ENCODE measurements at regions not wholly inside any gene's neighbourhood (a gene's known extent, or its start where the extent isn't known, plus 50 kb on each side); places are given as distances from the start of the nearest gene placed in this dataset.

- Histone ChIP-seq H3K9me3 (no peaks in the 10 kb centered on the region), H3K4me1 (no peaks in the 10 kb centered on the region), H3K27ac (no peak overlapping the region), H3K27me3 (no peaks in the 10 kb centered on the region), H3K4me3 (no peak overlapping the region), H3K36me3 (no peaks in the 10 kb centered on the region)
- DNase-seq (ENCODE audit: extremely low spot score in 2 of 2), result no peak
- intact Hi-C loops (cut with DNase I), result no loop called here
- TF ChIP-seq POLR2AphosphoS5 (IDR thresholded peaks at IDR 0.05; ENCODE audit: insufficient read depth in 1 of 2, low read depth in 1 of 2) (no peak), POLR2A (IDR thresholded peaks at IDR 0.05) (no peak), CTCF (IDR thresholded peaks at IDR 0.05) (no peak)
Observed at GRCh38 chr4:149291463-149291862, 524.2 kb downstream of the IQCM start.

GRCh38 chr4:149280806-149281205 is 534.8 kb downstream of the IQCM start:
- H3K9me3 ChIP-seq, result no peaks in the 10 kb centered on the region
- intact Hi-C loops (cut with DNase I), result no loop called here
- no peaks in the 10 kb centered on the region for H3K27me3 ChIP-seq
- H3K4me1 ChIP-seq, result no peaks in the 10 kb centered on the region
- no peaks in the 10 kb centered on the region for H3K36me3 ChIP-seq
- no peak for DNase-seq (ENCODE audit: extremely low spot score in 2 of 2)
- no peak for TF ChIP-seq POLR2AphosphoS5 (IDR thresholded peaks at IDR 0.05; ENCODE audit: insufficient read depth in 1 of 2, low read depth in 1 of 2)
- no peak for TF ChIP-seq POLR2A (IDR thresholded peaks at IDR 0.05)
- TF ChIP-seq CTCF (IDR thresholded peaks at IDR 0.05), result no peak
- H3K4me3 ChIP-seq, result no peak overlapping the region
- H3K27ac ChIP-seq, result no peak overlapping the region

GRCh38 chr4:149279776-149280175 is 535.9 kb downstream of the IQCM start:
- Histone ChIP-seq H3K27me3 (no peaks in the 10 kb centered on the region), H3K36me3 (no peaks in the 10 kb centered on the region), H3K4me3 (no peak overlapping the region), H3K27ac (no peak overlapping the region), H3K9me3 (no peaks in the 10 kb centered on the region), H3K4me1 (no peaks in the 10 kb centered on the region)
- TF ChIP-seq CTCF (IDR thresholded peaks at IDR 0.05) (no peak), POLR2AphosphoS5 (IDR thresholded peaks at IDR 0.05; ENCODE audit: insufficient read depth in 1 of 2, low read depth in 1 of 2) (no peak), POLR2A (IDR thresholded peaks at IDR 0.05) (no peak)
- no peak for DNase-seq (ENCODE audit: extremely low spot score in 2 of 2)
- intact Hi-C loops (cut with DNase I), result no loop called here

- H3K36me3 ChIP-seq, result no peaks in the 10 kb centered on the region
- H3K4me1 ChIP-seq, result no peaks in the 10 kb centered on the region
- no peaks in the 10 kb centered on the region for H3K27me3 ChIP-seq
- intact Hi-C loops (cut with DNase I), result no loop called here
- H3K9me3 ChIP-seq, result no peaks in the 10 kb centered on the region
- no peak overlapping the region for H3K4me3 ChIP-seq
- H3K27ac ChIP-seq, result no peak overlapping the region
- no peak for TF ChIP-seq CTCF (IDR thresholded peaks at IDR 0.05)
- no peak for TF ChIP-seq POLR2AphosphoS5 (IDR thresholded peaks at IDR 0.05; ENCODE audit: insufficient read depth in 1 of 2, low read depth in 1 of 2)
- TF ChIP-seq POLR2A (IDR thresholded peaks at IDR 0.05), result no peak
- no peak for DNase-seq (ENCODE audit: extremely low spot score in 2 of 2)
Observed at GRCh38 chr4:149279331-149279730, 536.3 kb downstream of the IQCM start.

GRCh38 chr4:149277705-149278104 is 537.9 kb downstream of the IQCM start:
- Histone ChIP-seq H3K4me3 (no peak overlapping the region), H3K27ac (no peak overlapping the region), H3K9me3 (no peaks in the 10 kb centered on the region), H3K27me3 (no peaks in the 10 kb centered on the region), H3K36me3 (no peaks in the 10 kb centered on the region), H3K4me1 (no peaks in the 10 kb centered on the region)
- intact Hi-C loops (cut with DNase I), result no loop called here
- no peak for TF ChIP-seq POLR2AphosphoS5 (IDR thresholded peaks at IDR 0.05; ENCODE audit: insufficient read depth in 1 of 2, low read depth in 1 of 2)
- no peak for TF ChIP-seq POLR2A (IDR thresholded peaks at IDR 0.05)
- TF ChIP-seq CTCF (IDR thresholded peaks at IDR 0.05), result no peak
- DNase-seq (ENCODE audit: extremely low spot score in 2 of 2), result no peak

All from vagina (tissue), 2 donors.